PC-3 (cell line): ENCODE measurements at regions not wholly inside any gene's neighbourhood (a gene's known extent, or its start where the extent isn't known, plus 50 kb on each side); places are given as distances from the start of the nearest gene placed in this dataset.

Experiments
- ATAC-seq: fragments of 200-7000 bp; cut with Tn5 transposase; 2 replicates; pipeline ENCODE4 v1.9.1; 2020; ENCODE audit warnings: mild to moderate bottlenecking, moderate library complexity
- BruUV-seq: library from RNA; stranded (reverse); fragments of 400-500 nt; replicated peaks from 2 replicates; lab custom pipeline; 2021; lab: Mats Ljungman, UMichigan
- CTCF ChIA-PET: fragments of 300-600 bp; sonication (Branson Sonifier 250); formaldehyde crosslinking; loops from one replicate; lab custom pipeline; 2022; ENCODE audit warnings: antibody characterized with exemption; lab: Charles Lee
- POLR2A ChIA-PET: fragments of 300-600 bp; sonication (Branson Sonifier 250); formaldehyde crosslinking; loops from one replicate; lab custom pipeline; 2022; ENCODE audit warnings: antibody characterized with exemption; ENCODE audit not compliant: unreplicated experiment; lab: Charles Lee
- DNase-seq: peaks from one replicate; pipeline ENCODE4 v3.0.0-alpha.2; 2015
- H2AFZ ChIP-seq: fragments of 300-600 bp; sonication (generic); 2 replicates; pipeline ENCODE4 v1.6.0; 2016; ENCODE audit warnings: antibody characterized with exemption, low read length
- H3F3A ChIP-seq: fragments of 300-600 bp; sonication (generic); one replicate; pipeline ENCODE4 v1.6.0; 2017; ENCODE audit warnings: antibody characterized with exemption, low read length, control low read depth, mild to moderate bottlenecking; ENCODE audit not compliant: unreplicated experiment
- H3K27ac ChIP-seq: fragments of 300-600 bp; sonication (generic); 2 replicates; pipeline ENCODE4 v1.5.1; 2016; ENCODE audit warnings: mild to moderate bottlenecking, low read length
- H3K27me3 ChIP-seq: fragments of 300-600 bp; sonication (generic); 2 replicates; pipeline ENCODE4 v1.6.1; 2016; ENCODE audit warnings: low read length, mixed read lengths
- H3K36me3 ChIP-seq: fragments of 300-600 bp; sonication (generic); 2 replicates; pipeline ENCODE4 v1.6.1; 2016; ENCODE audit warnings: low read depth, mixed run types, low read length, mixed read lengths
- H3K4me1 ChIP-seq: fragments of 300-600 bp; sonication (generic); 2 replicates; pipeline ENCODE4 v1.5.1; 2016; ENCODE audit warnings: low read length; ENCODE audit not compliant: insufficient read depth
- H3K4me2 ChIP-seq: fragments of 300-600 bp; sonication (generic); 2 replicates; pipeline ENCODE4 v1.6.0; 2016; ENCODE audit warnings: low read length
- H3K4me3 ChIP-seq: fragments of 300-600 bp; sonication (generic); 2 replicates; pipeline ENCODE4 v1.5.1; 2016; ENCODE audit warnings: mild to moderate bottlenecking, low read length, mixed read lengths
- H3K79me2 ChIP-seq: fragments of 300-600 bp; sonication (generic); 2 replicates; pipeline ENCODE4 v1.6.1; 2017; ENCODE audit warnings: low read length, mixed read lengths
- H3K9ac ChIP-seq: fragments of 300-600 bp; sonication (generic); 2 replicates; pipeline ENCODE4 v1.6.0; 2016; ENCODE audit warnings: mild to moderate bottlenecking, low read length
- H3K9me2 ChIP-seq: fragments of 300-600 bp; sonication (generic); replicated peaks from 2 replicates; pipeline ENCODE4 v1.6.1; 2016; ENCODE audit warnings: mixed run types, low read length, mixed read lengths
- H3K9me3 ChIP-seq: fragments of 300-600 bp; sonication (generic); 2 replicates; pipeline ENCODE4 v1.6.1; 2016; ENCODE audit warnings: low read length, mixed read lengths
- H4K20me1 ChIP-seq: fragments of 300-600 bp; sonication (generic); 2 replicates; pipeline ENCODE4 v1.6.1; 2016; ENCODE audit warnings: low read length, mixed read lengths
- CTCF ChIP-seq: fragments of 300-600 bp; sonication (generic); conservative IDR thresholded peaks from 2 replicates; pipeline ENCODE4 v1.5.1; 2017; ENCODE audit warnings: antibody characterized with exemption, low read depth, mild to moderate bottlenecking, low read length
- EZH2 ChIP-seq: fragments of 300-600 bp; sonication (generic); IDR thresholded peaks from one replicate; pipeline ENCODE4 v1.6.1; 2017; ENCODE audit warnings: antibody characterized with exemption, mild to moderate bottlenecking, low read length; ENCODE audit not compliant: unreplicated experiment
- EZH2phosphoT487 ChIP-seq: fragments of 300-600 bp; sonication (generic); IDR thresholded peaks from 2 replicates; pipeline ENCODE4 v1.6.1; 2018; ENCODE audit warnings: mild to moderate bottlenecking, antibody characterized with exemption, low read length, borderline replicate concordance
- intact Hi-C: fragments of 100-400 bp; cut with micrococcal nuclease; formaldehyde crosslinking; loops from 2 replicates; pipeline ENCODE4 v1.9.0; 2023

DNA sequence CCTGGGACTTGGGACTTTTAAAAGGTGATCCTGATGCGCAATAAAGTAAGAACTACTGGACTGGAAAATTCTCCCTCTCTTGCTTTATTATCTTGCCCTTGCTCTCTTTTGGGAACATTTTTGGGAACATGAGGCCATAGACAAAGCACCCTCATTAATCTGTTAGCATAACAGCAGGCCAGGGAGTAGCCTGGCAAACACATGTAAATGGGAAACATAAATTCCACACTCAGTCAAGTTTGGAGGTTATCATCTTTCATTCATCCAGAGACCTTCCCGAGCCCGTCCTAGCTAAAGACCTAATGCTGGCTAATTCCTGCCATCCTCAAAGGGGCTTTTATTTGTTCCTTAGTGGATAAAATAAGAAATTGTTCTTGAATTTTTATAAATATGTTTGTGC is 162.8 kb upstream of the ARX start:
- H3K9me3 ChIP-seq = no peaks in the 10 kb centered on the region
- no peaks in the 10 kb centered on the region for H3K9me2 ChIP-seq
- no peaks in the 10 kb centered on the region for H3F3A ChIP-seq
- BruUV-seq = no TSS peak
- no peak overlapping the region for H3K9ac ChIP-seq
- TF ChIP-seq EZH2phosphoT487 = no peak
- no peak for TF ChIP-seq CTCF
- TF ChIP-seq EZH2 = no peak
- CTCF ChIA-PET = no interaction called here
- H3K79me2 ChIP-seq = no peaks in the 10 kb centered on the region
- no peak overlapping the region for H3K27ac ChIP-seq
- H4K20me1 ChIP-seq = no peaks in the 10 kb centered on the region
- H3K4me3 ChIP-seq = no peak overlapping the region
- H2AFZ ChIP-seq = no peak overlapping the region
- no peaks in the 10 kb centered on the region for H3K4me1 ChIP-seq
- peaks cover 10% of the 10 kb centered on the region for H3K27me3 ChIP-seq
- POLR2A ChIA-PET = no interaction called here
- intact Hi-C loops = no loop called here
- no peak for ATAC-seq
- DNase-seq = no peak
- H3K4me2 ChIP-seq = no peak overlapping the region
- no peaks in the 10 kb centered on the region for H3K36me3 ChIP-seq

GRCh38 chrX:25175743-25176142 is 160.0 kb upstream of the ARX start:
- Histone ChIP-seq H4K20me1 (no peaks in the 10 kb centered on the region), H3K4me3 (no peak overlapping the region), H3K4me2 (no peak overlapping the region), H2AFZ (no peak overlapping the region), H3K79me2 (no peaks in the 10 kb centered on the region), H3K27me3 (peaks cover 10% of the 10 kb centered on the region; the same call in 1 of the 2 replicates), H3K27ac (no peak overlapping the region), H3K4me1 (no peaks in the 10 kb centered on the region), H3F3A (no peaks in the 10 kb centered on the region), H3K9me2 (no peaks in the 10 kb centered on the region), H3K9ac (no peak overlapping the region), H3K36me3 (no peaks in the 10 kb centered on the region), H3K9me3 (no peaks in the 10 kb centered on the region)
- ATAC-seq (no peak), DNase-seq (no peak)
- ChIA-PET POLR2A (no interaction called here), CTCF (no interaction called here)
- intact Hi-C loops = no loop called here
- TF ChIP-seq EZH2phosphoT487 = no peak
- TF ChIP-seq CTCF = no peak
- no peak for TF ChIP-seq EZH2
- BruUV-seq = no TSS peak

- no peaks in the 10 kb centered on the region for H3K4me1 ChIP-seq
- H3F3A ChIP-seq = no peaks in the 10 kb centered on the region
- no peaks in the 10 kb centered on the region for H3K36me3 ChIP-seq
- H2AFZ ChIP-seq = no peak overlapping the region
- no peak overlapping the region for H3K4me2 ChIP-seq
- H3K9me2 ChIP-seq = no peaks in the 10 kb centered on the region
- TF ChIP-seq EZH2 = no peak
- no peak for TF ChIP-seq CTCF
- TF ChIP-seq EZH2phosphoT487 = no peak
- H3K27me3 ChIP-seq = peaks cover 6% of the 10 kb centered on the region; the same call in 1 of the 2 replicates
- H3K79me2 ChIP-seq = no peaks in the 10 kb centered on the region
- H3K9ac ChIP-seq = no peak overlapping the region
- no TSS peak for BruUV-seq
- H4K20me1 ChIP-seq = no peaks in the 10 kb centered on the region
- no peaks in the 10 kb centered on the region for H3K9me3 ChIP-seq
- DNase-seq (no peak), ATAC-seq (no peak)
- CTCF ChIA-PET = no interaction called here
- H3K4me3 ChIP-seq = no peak overlapping the region
- H3K27ac ChIP-seq = no peak overlapping the region
- intact Hi-C loops = no loop called here
- POLR2A ChIA-PET = no interaction called here
These were observed 159.4 kb upstream of the ARX start for GRCh38 chrX:25175171-25175570.
